ENCODE measurements at regions not wholly inside any gene's neighbourhood (a gene's known extent, or its start where the extent isn't known, plus 50 kb on each side); places are given as distances from the start of the nearest gene placed in this dataset.

GRCh38 chr4:106429885-106430284 lies 61.3 kb upstream of the GIMD1 start:
- TF ChIP-seq CTCF (IDR thresholded peaks at IDR 0.05) (no peak), POLR2A (IDR thresholded peaks at IDR 0.05) (no peak), EP300 (IDR thresholded peaks at IDR 0.05) (no peak), POLR2AphosphoS5 (IDR thresholded peaks at IDR 0.05) (no peak)

All from upper lobe of left lung (tissue), 4 donors.